GM13977 (cell line): ENCODE measurements at regions not wholly inside any gene's neighbourhood (a gene's known extent, or its start where the extent isn't known, plus 50 kb on each side); places are given as distances from the start of the nearest gene placed in this dataset.
"Not testable (repeated sequence)": the region's sequence is repeated elsewhere in the genome, so short reads cannot be mapped to it uniquely, and the experiment has no call there.

Experiments used
- DNase-seq: peaks from one replicate; pipeline ENCODE4 v3.0.0; 2012; ENCODE audit warnings: low spot score
- CTCF ChIP-seq: IDR thresholded peaks from 2 replicates; pipeline ENCODE4 v1.5.1; 2012; ENCODE audit warnings: mild to moderate bottlenecking, control low read depth; ENCODE audit not compliant: insufficient read depth; ENCODE audit errors: extremely low read depth, missing control alignments
- in situ Hi-C: fragments of 300-500 bp; cut with MboI; formaldehyde crosslinking; loops from one replicate; pipeline ENCODE4 v1.12.0; 2022; ENCODE audit warnings: low sequenced_read_pairs, low pct_unique_long_range_greater_than_20kb, mixed read lengths, inconsistent platforms; ENCODE audit not compliant: unreplicated experiment

- no peak for DNase-seq
- no peak for TF ChIP-seq CTCF
- in situ Hi-C loops, result no loop called here
Observed at GRCh38 chrX:34343001-34343400, 210.9 kb upstream of the FAM47A start.

DNA sequence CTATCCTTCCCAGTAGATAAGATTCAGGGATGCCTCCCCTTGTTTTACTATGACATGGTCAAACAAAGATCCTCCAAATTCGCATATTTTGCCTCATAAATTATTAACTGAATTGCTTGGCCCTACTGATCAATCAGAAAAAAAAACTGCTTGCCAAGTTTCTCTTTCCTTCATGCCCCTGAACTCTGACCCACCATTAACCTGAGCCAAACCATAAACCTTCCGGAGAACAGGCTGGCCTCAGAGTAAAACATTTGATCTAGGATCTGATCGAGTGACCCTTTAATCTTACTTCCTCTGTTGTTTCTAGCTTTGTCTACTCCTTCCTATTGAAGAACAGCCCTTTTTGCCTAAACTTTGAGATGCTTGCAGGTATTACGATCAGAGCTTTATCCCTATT lies 209.7 kb upstream of the FAM47A start:
- no peak for DNase-seq
- in situ Hi-C loops, result no loop called here
- no peak for TF ChIP-seq CTCF

DNA sequence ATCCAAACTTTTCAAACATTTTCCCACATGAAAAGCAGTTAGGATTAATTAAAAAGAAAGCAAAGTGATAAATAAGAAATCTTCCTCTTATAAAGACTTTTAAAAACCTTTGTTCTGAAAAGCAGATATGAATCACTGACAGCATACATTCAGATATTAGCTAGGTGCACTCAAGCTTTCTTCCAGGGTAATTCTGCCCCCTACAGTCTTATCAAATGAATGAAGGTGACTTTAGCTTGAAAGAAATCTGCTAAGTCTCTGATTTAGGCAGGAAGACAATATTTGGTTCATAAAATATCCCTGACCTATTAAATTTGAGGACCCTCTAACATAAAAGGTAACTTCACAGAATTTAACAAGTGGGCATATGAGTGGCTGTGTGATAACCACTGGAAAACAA lies 209.1 kb upstream of the FAM47A start:
- in situ Hi-C loops, result no loop called here
- no peak for DNase-seq
- no peak for TF ChIP-seq CTCF

GRCh38 chrX:34338046-34338445 lies 205.9 kb upstream of the FAM47A start:
- no peak for DNase-seq
- no peak for TF ChIP-seq CTCF
- in situ Hi-C loops, result no loop called here

- in situ Hi-C loops, result not testable (repeated sequence)
Observed at GRCh38 chrX:34335376-34335775, 203.3 kb upstream of the FAM47A start.

GRCh38 chrX:34332334-34332733 lies 200.2 kb upstream of the FAM47A start:
- peak; percentile 6 for TF ChIP-seq CTCF
- DNase-seq, result no peak
- in situ Hi-C loops, result no loop called here

More at GRCh38 chrX:34335376-34335775, 203.3 kb upstream of the FAM47A start:
- not testable (repeated sequence) for DNase-seq

DNA sequence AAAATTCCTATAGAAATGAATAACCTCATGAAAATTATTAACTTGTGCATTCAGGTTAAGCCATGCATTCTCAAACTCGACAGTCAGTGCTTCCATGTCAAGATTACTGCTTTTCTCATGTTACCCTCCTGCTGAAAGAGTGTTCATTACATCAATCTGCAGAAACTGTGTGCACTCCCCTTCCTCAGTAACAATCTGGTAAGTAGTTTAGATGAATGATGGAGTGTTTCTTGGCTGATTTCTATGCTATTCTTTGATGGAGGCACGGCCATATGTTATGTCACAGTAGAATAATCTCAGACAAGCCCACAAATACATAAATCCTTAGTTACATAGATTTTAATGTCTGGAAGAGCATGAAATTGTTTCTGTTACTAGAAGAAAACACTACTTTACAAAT lies 193.3 kb upstream of the FAM47A start:
- DNase-seq, result no peak
- in situ Hi-C loops, result no loop called here
- no peak for TF ChIP-seq CTCF

GRCh38 chrX:34320424-34320823 lies 188.3 kb upstream of the FAM47A start:
- in situ Hi-C loops, DNase-seq: not testable (repeated sequence)
